HG02588 (cell line): ENCODE measurements at regions not wholly inside any gene's neighbourhood (a gene's known extent, or its start where the extent isn't known, plus 50 kb on each side); places are given as distances from the start of the nearest gene placed in this dataset.
"Not testable (repeated sequence)": the region's sequence is repeated elsewhere in the genome, so short reads cannot be mapped to it uniquely, and the experiment has no call there.

Experiments
- ATAC-seq: cut with Tn5 transposase; IDR thresholded peaks from one replicate; pipeline ENCODE4 v1.9.1; 2021; ENCODE audit warnings: mild to moderate bottlenecking, moderate library complexity; ENCODE audit not compliant: unreplicated experiment

GRCh38 chr14:34049187-34049586 lies 98.3 kb upstream of the EGLN3 start:
- ATAC-seq = not testable (repeated sequence)

DNA sequence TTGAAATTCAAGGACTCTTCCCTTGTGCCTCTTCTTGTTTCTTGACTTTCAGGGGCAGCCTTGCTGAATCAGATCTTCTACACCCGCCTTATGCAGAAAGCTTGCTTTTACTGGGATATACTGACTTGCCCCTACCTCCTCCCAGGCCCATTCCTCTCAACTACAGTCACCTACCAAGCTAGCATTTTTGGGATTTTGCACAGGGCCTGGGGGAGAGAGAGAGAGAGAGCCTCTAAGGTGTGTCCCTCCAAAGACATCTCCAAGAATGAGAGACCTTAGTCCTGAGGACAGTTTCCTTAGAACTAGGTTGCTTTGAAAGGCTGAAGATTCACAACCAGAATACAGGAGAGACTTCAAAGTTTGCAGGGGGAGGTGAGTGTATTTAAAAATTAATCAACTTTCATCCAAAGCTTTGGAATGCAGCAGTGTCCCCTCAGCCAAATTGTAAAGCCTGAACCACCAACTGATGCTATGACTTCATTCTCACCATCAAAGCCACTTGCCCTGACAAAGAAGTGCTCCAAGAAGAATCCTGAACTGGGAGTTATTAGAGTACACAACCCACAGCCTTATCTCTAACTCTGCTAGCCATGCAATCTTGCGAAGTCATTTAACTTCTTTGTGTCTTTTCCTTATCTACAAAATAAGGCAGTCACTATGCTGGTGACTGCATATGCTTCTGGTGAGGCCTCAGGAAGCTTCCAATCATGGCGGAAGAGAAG lies 96.1 kb upstream of the EGLN3 start:
- ATAC-seq = no peak

- no peak for ATAC-seq
Observed at GRCh38 chr14:34044666-34045306, 93.9 kb upstream of the EGLN3 start.

DNA sequence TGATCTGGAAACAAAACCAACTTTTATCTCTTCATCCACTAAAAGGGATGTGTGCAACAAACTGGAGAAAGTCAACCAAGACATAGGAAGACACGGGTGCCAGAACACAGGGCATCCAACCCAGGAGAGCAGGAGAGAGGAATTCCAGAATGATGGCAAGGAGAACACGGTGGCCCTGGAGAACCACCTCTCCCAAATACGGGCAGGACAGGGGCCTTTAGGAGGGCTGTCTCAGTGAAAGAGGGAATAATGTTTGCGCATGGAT lies 93.4 kb upstream of the EGLN3 start:
- ATAC-seq = no peak

DNA sequence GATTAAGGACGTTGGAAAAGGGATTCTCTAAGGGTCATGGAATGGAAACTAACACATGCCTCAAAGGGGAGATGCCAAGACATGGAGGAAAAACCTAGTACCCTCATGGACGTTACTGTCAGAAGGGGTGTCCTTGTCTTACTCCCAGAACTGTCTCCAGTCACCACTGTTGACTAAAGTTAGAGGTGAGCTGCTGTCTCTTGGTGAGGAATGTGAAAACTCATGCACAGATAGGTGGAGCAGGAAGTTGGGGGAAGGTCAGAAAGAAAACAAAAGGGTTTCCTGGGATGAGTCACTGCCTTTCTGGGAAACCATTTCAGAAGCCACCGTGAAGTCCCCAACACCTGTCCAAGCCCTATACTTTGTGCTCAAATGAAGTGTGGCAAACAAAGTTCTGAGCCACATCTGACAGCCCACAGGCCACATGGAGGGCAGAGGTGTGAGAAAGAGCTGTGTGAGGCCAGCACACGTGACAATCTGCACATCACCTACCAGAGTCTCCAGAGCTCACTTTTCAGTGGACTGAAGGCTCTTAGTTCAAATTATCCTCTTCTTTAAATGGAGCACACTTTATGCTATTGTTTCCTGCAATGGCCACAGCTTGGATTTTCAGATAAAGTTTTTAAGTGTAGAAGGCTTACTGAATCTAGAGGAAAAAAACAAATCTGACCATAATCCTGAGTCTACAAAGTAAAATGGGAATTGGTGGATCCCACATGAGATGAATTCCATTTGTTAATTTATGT lies 92.9 kb upstream of the EGLN3 start:
- peak; percentile 91 for ATAC-seq

DNA sequence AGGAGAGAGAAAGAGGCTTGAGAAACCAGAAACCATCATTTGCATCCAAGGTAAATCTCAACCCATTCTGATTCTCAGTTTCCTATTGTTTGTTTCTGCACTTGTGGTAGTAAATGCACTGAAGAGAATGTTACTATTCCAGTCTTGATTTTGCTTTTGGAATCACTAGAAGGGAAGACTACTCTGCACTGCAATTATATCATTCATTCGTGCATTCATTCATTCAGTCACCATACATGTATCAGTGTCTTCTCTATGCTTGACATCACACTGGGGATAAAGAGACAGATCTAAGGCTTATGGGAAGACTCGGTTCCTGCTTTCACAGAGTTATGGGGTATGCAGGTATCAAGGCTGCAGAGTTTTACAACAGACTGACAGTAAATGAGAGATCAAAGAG lies 90.3 kb upstream of the EGLN3 start:
- no peak for ATAC-seq

DNA sequence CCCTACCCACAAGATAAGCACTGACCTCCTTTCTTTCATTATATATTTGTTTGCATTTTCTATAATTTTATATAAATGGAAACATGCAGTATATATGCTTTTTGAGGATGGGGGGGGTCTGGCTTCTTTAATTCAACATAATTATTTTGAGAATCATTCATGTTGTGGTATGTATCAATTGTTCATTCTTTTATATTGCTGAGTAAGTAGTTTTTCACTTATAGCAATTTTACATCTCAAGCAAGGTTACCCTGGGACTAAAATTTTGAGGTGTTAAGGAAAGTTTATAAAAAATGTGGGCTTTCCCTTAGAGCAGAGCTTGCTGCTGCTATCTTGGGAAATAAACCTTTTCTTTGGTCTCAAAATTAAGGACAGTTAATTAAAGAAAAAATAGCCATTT lies 89.9 kb upstream of the EGLN3 start:
- ATAC-seq = no peak

DNA sequence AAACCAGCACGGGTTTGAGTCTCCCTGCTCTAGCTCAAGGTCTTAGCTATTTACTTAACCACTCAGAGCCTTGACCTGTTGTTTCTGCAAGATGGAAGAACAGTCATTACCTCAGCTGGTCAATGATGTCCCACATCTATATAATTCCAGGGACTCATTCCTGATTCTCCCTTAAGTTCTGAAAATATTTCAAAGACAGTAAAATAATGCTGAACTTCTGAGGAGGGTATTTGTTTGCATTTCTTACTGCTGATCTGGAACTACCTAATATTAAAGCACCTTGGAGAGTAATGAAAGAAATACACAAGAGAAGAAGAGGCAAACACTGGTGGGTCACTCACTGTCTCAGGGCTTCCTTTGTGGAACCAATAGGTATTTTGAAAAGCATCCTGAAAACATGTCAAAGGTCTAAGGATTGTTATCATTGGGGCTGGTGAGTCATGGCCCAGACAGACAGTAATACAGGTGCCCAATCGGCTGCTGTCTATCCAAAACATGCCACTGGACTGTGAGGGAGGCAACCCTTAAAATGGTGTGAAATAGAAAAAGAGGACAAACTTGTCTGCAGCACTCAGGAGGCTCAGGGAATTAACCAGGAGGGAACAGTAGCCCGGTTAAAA lies 88.7 kb upstream of the EGLN3 start:
- no peak for ATAC-seq

DNA sequence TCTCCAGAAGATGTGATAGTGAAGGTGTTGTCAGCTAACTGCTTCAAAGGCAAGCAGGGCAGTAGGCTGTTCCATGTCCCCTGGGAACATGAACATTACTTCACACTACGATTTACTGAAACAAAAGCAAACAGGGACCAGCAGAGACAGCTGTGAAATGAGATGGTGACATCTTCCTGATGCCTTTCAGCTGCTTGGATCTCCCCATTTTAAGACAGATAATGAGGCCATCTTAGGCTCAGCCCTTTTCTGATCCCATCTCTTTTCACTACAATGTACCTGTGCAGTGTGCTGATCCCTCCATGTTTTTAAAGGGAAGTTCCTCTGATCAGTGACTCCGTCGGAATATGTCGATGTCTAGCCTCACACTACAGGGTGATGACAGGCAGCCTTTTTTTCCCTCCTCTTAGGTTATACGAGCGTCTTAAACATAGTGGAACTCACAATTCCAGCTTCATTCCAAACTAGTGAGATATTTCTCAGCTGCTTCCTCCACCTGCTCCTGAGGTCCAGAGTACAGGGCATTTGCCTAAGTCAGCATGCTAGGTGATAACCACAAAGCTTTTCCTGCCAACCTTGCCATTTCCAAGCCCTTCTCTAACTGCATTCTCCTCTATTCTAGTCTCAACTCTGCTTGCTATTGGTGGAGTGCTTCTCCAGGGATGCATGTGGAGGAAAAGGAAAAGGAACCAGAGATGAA lies 87.6 kb upstream of the EGLN3 start:
- ATAC-seq = no peak

DNA sequence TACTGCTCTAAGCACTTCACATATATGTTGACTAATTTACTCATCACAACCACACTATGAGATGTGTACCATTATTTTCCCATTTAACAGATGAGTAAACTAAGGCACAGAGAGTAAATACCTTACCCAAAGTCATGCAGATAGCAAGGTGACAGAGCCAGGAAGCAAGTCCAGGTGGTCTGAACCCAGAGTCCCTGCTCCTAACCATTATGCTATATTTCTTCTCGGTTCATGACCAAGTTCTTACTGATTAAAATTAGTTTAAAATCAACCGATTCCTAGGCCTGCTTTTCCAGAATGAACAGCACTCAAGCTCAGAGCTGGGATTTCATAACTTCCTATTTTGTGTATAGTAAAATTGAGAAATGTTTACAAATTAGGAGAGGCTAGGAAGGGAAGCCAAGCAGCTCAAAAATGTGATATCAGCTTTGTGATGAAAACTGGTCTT lies 85.5 kb upstream of the EGLN3 start:
- ATAC-seq = no peak

DNA sequence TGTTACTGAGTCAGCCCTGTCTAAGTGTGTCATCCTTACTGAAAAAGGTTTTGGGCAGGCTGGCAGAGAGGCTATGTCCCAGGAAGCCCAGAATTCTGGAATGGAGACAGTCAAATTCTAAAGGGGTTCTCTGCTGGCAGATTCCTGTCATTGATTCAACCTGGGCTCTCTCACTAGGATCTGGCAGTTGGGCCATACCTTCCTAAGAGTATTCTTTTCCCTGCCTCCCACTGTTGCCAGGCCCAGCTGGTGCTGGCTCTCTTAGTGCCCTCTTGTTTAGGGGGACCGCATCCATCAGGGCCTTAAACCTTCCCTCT lies 85.0 kb upstream of the EGLN3 start:
- no peak for ATAC-seq

DNA sequence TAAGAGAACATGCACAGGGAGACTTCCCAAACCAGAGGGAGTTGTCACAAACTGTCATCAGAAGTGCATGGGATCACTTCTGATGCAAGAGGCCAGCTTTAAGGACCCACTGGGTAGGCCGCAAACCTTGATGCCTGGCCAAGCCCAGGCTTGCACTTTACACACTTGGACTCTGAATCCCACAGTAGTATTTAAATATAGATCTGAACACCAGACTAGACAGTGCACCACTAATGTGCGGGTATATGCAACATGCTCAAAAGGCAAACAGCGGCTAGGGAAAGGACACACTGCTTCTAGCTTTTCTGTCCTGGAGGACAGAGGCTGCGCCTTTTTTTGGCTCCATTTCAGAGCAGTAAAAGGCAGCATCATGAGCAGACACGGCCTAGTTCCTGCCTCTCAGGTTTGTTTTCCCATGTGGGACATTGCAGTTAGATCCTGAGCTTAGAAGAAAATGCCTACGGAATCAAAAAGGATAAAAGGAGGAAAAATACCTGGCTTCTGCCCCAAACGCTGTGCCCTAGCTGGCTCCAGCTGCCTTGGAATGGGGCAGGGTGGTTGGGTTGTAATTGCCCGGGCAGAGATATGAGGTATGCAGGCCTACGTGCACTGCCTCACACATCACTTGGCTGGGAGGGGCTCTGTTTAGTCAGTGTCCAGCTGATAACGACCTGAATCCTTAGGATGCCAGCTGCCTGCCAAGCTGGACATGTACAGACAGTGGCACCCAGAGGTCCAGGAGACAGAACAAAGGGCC lies 84.5 kb upstream of the EGLN3 start:
- no peak for ATAC-seq

- ATAC-seq = no peak
Observed at GRCh38 chr14:34034447-34035176, 83.7 kb upstream of the EGLN3 start.

DNA sequence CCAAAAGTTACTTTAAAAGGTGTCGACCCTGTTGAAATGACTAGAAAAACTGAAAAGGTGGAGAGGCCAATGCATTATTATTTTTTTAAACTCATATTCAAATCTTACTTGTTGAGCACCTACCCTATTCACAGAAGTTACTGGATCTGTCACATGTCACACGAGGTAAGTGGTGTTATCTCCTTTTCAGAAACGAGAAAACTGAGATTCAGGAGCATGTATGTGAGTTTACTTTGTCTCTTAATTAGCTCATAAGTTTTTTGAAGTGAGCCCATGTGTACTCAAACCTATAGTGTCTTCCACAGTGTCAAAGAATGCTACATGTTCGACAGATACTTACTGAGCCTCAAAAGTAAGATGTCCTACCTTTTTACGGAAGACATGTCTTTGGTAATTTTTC lies 81.8 kb upstream of the EGLN3 start:
- no peak for ATAC-seq

DNA sequence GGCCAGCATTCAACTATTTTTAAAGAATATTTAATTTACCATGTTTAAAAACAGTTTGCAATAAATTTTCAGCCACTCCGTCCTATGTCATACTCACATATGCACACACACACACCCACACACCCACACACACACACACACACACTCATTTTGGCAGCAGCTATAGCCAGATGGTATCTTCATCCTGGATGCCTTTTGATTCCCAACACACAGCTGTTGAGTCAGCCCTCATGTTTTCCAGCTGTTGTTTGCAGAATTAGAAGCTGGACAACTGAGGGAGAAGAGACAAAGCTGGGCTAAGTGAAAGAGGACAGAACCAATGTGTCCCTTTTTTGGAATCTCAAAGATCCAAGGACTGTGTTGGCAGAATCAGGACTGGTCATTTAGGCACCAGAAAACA lies 80.0 kb upstream of the EGLN3 start:
- no peak for ATAC-seq

- no peak for ATAC-seq
Observed at GRCh38 chr14:34029921-34030334, 79.1 kb upstream of the EGLN3 start.

DNA sequence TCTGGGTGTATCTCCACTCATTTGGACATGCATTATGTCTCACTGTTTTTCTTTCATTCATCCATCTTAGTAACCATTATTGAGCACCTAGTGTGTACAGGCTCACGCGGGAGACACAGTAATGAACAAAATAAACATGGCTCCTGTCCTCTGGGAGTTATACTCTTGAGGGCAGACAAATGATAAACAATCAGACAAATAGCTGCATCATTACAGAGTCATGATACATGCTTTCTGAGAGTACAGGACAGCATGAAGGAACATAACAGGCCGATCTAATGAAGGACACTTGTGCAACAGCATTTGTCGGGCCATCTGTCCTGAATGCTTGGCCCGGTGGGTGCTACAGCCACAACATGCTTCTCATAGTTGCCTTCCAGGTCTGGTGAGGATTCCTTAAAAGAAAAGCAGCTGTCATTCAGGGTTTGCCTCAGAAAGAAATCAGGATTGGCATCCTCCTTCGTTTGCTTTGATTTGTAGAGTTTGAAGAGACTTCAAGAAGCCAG lies 77.2 kb upstream of the EGLN3 start:
- no peak for ATAC-seq

DNA sequence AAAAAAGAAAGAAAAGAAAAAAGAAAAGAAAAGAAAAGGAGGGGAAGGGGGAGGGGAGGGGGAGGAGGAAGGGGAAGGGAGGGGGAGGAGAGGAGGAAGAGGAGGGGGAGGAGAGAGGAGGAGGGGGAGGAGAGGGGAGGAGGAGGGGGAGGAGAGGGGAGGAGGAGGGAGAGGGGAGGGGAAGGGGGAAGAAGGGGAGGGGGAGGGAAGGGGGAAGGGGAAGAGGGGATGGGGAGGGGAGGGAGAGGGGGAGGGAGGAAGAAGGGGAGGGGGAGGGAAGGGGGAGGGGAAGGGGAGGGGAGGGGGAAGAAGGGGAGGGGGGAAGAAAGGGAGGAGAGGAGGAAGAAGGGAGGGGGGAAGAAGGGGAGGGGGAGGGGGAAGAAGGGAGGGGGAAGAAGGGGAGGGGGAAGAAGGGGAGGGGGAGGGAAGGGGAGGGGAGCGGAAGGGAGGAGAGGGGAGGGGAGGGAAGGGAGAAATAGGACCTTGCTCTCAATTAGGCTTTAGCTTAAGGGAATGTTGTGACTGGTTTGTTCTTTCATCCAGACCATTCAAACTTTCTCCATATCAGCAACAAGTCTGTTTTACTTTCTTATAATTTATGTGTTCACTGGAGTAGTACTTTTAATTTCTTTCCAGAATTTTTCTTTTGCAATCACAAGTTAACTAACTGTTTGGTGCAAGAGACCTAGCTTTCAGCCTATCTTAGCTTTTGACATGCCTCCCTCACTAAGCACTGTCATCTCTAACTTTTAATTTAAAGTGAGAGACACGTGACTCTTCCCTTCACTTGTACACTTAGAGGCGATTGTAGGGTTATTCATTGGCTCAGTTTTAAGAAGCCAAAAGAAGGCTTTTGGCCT lies 76.5 kb upstream of the EGLN3 start:
- no peak for ATAC-seq
